ACHN (cell line): ENCODE measurements at regions not wholly inside any gene's neighbourhood (a gene's known extent, or its start where the extent isn't known, plus 50 kb on each side); places are given as distances from the start of the nearest gene placed in this dataset.

Source experiments
- DNase-seq: peaks from one replicate; pipeline ENCODE4 v3.0.0-alpha.2; 2015
- in situ Hi-C: cut with HindIII; loops from 2 replicates; pipeline ENCODE4 v1.10.0; 2017; ENCODE audit warnings: low sequenced_read_pairs, low pct_ligation_motif_present, low pct_unique_long_range_greater_than_20kb

DNA sequence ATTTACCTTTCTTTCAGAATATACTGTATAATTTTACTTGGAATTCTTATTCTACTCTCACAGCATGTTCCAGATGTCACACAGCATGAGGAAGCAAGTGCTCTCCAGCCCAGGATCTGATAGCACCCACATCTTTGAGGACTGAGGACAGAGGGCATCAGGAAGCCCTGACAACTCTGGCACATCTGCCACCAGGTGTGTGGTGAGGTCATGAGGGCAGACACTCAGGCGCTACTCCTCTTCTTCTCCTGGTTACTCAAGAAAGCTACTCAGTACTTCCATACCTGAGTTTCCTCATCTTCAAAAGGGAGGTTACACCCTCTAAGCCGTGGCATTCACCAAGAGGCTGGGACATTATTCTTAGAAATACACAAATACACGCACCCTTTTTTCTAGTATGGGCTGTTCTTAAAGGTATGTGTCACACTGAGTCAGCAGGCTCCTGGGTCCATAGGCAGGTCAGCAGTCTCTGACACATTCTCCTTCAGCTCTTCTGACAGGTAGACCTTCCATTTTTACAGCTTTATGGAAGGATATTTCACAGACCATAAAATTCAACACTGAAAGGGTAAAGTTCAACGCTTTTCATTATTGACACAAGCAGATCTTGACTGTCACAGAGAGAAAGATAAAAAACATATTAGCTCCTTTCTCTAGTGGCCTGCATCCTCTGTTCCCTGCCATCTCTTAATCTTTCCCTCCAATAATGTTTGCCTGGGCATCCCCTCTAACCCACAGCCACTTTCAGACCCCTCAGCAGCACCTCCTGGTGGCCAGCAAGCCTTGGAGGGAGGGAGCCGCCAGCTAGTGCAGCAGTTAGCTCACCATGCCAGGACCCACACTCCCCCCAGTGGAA, 103.2 kb upstream of the TJP1 start:
- peak; percentile 86 for DNase-seq
- in situ Hi-C loops = no loop called here

DNA sequence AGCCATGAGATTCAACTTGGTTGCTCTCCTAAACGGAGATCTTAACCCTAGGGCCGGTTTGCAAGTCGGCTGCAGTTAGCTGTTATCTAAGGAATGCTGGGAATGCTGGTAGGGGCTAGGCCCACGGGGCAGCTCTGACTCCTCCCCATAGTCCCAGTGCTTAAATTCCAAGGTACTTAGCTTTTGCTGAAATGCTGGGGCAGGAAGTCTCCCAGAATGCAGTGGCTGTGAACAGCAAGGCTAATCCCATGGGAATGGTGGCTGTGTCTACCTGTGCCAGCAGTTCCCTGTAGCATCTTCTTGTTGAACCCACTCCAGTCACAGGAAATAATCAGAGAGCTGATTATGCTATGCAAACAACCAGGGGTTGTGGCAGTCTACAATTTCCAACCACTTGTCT, 102.5 kb upstream of the TJP1 start:
- in situ Hi-C loops = no loop called here
- DNase-seq = peak; percentile 92

DNA sequence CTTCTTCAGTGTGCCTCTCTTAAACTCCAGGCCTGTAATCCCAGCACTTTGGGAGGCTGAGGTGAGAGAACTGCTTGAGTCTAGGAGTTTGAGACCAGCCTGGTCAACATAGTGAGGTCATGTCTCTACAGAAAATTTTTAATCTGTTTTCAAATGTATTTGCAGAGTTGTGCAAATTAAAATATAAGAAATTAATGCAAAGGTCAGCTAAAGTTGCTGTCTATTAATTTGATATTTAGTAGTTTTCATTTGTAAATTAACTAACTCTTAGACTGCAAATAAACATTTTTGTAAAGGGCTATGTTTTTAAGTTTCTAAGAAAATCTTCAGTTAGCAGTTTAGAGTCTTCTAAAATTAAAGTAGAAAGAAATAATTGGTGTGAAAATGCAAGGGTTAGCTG, 99.9 kb upstream of the TJP1 start:
- DNase-seq = no peak
- in situ Hi-C loops = no loop called here

DNA sequence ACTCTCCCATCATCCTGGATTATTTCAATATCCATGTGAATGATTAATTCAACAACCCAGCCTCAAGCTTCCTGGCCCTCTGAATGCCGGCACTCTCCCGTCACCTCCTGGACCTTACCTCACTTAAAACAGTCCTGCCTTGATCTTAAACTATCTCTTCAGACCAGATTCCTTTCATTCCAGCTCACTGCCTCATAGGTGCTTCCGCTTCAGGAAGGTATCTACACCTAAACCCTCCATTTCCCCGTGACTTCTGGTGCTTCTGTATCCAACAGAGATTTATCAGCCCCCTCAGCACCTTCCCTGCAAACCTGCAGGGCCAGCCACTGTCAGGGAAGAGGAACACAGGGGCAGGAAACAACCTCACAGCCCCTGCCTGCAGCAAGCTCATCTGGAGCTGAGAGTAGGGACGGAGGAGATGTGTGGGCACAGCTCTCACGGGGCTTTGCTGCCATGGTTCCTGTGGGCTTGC, 98.9 kb upstream of the TJP1 start:
- in situ Hi-C loops = no loop called here
- DNase-seq = peak; percentile 86

DNA sequence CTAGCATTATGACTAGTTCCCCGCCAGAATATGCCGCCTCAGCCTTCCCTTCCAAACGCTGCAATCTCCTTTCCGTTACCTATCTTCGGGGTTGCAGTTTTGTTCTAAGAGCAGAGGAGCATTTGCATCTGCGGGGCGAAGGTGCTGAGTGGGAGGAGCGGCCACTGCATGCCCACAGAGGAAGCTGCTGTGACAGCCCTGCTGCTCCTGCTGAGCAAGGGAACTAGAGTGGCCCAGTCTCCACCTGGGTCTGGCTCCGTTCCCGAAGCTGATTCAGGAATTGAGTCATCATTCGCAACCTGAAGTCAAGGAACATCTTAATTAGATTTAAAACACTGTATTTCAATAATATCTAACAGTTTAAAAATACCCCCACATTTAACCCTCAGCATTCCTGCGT, 98.2 kb upstream of the TJP1 start:
- peak; percentile 70 for DNase-seq
- in situ Hi-C loops = no loop called here

DNA sequence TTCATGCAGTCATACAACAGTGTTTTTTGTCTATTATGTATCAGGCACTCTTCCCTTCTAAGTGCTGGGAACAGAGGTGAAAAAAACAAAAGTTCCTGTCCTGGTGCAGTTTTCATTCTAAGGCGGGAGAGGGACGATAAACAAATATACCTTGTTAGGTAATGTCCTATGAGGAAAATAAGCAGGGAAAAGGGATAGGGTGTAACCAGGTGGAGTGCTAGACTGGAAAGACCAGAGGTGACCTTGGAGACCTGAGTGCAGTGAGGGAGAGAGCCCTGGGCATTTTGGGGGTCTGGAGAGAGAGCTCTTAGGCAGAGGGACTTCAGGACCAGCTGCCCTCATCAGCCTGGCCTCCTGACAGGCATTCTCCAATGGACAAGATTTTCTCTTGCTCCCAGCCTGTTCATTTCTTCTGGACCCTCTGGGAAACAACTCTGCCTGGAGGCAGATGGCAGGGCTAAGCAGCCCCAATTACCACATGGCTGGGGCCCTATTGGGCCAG, 97.2 kb upstream of the TJP1 start:
- in situ Hi-C loops = no loop called here

DNA sequence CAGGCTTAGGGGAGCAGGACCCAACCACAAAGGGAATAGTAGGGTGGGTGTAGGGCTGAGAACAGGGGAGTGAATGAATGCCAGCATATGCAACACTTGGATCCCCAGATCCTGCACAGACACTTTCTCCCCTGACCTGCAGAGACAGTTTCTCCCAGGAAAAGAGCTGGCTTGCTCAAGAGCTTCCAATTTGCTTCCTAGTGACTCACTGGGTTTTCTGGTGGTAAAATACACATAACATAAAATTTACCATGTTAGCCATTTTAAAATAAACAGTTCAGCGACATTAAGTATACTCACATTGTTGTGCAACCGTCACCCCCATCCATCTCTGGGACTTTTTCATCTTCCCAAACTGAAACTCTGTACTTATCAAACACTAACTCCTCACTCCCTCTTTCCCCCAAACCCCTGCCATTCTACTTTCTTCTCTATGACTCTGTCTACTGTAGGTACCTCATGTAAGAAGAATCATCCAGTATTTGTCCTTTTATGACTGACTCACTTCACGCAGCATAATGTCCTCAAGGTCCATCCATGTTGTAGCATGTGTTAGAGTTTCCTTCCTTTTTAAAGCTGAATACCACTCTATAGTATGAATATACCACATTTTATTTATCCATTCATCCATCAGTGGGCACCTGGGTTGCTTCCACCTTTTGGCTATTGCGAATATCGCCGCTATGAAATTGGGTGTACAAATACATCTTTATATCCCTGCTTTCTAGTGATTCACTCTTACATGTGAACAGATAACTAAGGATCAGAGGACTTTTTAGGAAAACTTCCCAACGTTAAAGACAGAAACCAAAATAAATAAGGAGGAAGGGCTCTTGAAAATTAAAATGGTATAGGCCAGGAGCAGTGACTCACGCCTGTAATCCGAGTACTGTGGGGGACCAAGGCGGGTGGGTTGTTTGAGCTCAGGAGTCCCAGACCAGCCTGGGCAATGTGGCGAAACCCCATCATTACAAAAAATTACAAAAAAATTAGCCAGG, 95.6 kb upstream of the TJP1 start:
- in situ Hi-C loops = no loop called here

More for the DNA sequence above, 97.2 kb upstream of the TJP1 start:
- DNase-seq = no peak

DNA sequence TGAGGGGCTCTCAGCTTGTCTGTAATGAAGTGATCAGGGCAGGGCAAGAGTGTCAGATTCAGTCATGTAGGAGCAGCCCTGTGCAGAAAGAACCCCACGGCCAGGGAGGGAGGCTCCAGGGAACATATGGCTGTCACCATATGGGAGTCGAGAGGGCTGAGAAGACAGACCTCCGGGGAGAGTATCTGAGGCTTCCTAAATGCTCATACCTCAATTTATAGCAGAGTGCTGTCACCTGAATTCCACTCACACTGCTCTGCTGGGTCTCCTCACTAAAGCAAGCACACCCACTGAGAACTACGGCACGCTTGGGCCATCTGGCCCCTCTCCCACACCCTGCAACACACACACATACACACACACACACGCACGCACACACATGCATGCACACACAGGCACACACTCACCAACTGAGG, 92.3 kb upstream of the TJP1 start:
- DNase-seq = no peak
- in situ Hi-C loops = no loop called here

More for the DNA sequence above, 95.6 kb upstream of the TJP1 start:
- DNase-seq = no peak

DNA sequence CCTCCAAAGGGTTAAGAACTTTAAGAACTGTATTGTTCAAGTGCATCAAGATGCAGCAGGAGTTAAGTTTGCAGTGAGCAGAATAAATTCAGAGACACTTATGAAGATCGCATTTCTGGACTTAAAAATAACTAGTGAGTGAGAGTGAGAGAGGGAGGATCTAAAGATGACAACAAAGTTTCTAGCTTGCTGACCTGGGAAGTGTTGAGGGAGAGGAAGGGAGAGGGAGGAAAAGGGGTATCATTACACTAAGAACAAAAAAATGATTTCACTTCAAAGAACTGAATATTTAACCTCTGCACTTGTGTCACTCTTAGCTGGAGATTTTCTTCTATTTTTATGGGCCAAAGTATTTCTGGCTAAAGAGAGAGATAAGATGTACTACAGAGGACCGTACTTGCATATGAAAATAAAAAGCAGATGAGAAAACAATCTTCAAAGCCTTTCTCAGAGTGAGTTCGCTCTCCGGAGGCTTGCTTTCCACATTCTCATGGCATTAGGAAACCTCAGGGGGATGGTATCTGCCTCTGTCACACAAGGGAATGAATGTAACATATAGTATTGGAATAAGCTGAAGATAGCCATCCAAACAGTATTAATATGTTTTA, 91.4 kb upstream of the TJP1 start:
- DNase-seq = no peak
- in situ Hi-C loops = no loop called here

DNA sequence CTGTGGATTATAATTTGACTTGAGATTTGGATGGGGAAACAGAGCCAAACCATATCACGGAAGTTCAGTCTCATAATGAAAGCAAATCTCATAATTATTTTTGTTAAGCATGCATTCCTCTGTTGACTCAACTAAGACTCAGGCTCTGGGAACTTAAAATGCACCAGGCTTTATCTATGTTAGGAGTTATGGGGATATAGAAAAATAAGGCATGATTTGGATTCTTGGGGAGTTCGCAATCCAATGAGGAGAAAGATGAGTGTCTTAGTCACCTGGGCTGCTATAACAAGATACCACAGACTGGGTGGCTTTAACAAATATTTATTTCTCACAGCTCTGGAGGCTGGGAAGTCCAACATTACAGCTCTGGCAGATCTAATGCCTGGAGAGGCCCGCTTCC, 89.4 kb upstream of the TJP1 start:
- in situ Hi-C loops = no loop called here
- no peak for DNase-seq

DNA sequence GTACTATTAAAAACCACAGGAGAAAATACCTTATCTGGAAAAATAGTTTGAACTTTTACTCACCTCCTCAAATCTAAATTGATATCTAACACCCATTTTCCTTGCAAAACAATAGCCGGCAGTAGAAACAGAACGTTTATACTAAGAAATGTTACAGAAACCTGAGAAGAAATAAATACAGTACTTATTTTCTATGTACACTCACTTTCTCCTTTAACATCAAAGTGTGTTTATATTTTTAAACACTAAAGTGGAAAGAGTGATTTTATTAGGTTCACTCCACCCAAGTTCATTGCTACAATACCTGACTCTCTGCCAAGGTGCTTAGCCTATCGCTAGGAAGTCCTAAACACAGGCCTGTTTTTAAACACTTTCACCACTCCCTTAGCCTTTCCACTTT, 87.8 kb upstream of the TJP1 start:
- DNase-seq = no peak
- in situ Hi-C loops = no loop called here

DNA sequence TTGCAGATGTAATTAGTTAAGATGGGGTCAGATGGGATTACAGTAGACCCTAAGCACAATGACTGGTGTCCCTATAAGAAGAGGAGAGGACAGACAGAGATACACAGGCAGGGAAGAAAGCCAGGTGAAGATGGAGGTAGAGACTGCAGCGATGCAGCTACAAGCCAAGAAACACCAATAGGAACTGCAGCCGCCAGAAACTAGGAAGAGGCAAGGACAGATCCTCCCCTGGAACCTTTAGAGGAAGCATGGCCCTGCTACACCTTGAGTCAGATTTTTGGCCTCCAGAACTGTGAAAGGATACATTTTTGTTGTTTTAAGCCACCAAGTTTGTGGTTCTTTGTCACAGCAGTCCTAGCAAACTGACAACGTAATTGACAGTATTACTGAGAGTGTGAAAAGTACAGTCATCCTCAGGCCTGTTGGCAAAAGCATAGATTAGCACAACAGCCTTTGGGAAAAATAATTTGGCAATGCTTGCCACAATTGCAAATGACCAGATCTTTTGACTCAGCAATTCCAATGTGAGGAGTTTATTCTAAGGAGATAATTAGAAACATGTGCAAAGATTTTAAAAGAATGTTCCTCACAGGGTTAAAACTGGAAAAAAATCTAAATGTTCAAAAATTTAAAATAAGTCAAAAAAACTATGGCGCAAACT, 82.6 kb upstream of the TJP1 start:
- no peak for DNase-seq
- in situ Hi-C loops = no loop called here

DNA sequence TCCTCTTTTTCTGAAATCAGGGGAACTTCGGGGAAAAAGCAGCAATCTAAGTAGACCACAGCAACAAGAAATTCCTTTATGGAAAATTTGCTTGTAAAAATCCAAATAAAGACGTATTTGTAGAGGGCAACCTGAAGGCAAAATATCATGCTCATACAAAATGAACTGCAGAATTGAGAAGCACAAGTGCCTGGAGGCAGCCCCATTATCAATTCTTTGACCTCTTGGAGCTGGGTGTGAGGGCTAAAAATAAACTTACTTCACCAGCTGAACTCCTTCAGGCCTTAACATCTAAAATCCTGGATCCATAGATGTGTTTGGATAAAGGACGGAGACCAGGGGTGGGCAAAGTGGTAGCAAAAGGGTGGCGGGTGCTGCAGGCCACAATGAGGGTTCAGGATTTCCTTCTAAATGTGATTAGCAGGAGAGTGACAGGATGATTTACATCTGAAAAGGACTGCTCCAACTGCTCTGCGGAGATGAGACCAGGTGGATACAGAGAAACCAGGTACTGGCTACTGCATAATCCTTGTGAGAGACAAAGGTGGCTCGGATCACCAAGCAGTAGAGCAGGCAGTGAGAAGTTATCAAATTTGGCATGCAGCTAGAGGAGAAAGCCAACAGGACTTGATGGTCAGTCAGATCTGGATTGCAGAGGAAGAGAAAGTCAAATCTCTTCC, 81.7 kb upstream of the TJP1 start:
- DNase-seq = no peak
- in situ Hi-C loops = no loop called here

DNA sequence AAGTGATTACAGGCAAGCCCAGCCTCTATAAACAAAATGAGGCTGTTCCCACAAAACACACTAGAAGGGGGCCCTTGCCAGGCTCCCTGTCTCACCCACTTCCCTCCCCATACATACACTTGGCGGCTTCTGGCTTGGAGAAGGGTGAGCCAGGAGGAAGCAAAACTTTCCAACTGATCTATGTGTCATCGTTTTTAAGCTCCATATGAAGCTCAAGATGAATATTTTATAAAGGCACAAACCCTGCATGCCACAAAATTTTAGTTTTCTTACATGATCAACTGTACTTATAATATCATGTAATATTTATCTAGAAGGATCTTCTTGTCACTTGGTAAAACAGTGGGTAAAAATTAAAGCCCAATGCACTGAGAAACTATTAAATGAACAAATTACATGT, 80.8 kb upstream of the TJP1 start:
- in situ Hi-C loops = no loop called here

DNA sequence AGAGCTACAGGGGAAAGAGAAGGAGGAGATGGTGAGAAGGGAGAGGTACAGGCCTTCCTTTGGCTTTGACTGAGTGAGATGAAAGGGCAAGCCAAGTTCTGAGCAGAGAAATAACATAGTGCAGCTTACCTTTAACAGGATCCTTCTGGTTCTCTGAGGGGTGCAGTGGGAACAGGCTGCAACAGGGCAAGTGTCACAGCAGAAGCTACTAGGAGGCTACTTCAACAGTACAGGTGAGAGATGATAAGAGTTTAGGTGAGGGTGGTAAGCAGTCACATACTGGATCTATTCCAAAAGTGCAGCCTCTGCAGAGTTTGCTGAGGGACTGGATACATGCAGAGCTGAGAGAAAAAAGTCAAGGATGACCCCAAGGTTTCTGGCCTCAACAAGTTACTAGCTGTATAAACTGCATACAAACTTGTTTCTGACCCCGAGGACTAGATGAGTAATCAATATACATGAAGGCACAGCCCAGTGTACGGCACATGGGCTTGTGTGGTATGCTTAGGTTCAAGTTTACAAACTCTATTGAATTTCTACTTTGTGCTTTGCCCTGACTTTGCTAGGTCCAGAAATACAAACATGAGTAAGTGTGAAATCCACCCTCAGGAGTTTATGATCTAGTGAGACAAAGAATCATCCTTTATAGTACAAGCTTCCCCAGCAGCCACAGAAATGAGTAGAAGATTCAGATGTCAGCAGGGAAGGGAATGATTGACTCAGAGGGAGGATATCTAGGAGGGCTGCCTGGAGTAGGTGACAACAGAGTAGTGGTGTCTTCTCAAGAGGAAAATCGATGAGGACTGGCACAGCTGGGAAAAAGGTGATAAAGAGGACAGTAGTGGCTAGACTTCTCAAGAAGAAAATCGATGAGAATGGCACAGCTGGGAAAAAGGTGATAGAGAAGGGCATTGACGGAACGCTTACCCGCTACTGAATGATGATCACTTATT, 78.2 kb upstream of the TJP1 start:
- in situ Hi-C loops = no loop called here
- no peak for DNase-seq

More for the DNA sequence above, 80.8 kb upstream of the TJP1 start:
- no peak for DNase-seq

DNA sequence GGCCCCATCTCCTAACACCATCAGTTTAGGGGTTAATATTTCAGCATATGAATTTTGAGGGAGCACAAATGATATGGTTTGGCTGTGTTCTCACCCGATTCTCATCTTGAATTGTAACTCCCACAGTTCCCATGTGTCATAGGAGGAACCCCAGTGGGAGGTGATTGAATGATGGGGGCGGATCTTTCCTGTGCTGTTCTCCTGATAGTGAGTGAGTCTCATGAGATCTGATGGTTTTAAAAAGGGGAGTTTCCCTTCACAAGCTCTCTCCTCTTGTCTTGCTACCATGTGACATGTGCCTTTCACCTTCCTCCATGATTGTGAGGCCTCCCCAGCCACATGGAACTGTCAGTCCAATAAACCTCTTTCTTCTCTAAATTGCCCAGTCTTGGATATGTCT, 73.8 kb upstream of the TJP1 start:
- in situ Hi-C loops = no loop called here

DNA sequence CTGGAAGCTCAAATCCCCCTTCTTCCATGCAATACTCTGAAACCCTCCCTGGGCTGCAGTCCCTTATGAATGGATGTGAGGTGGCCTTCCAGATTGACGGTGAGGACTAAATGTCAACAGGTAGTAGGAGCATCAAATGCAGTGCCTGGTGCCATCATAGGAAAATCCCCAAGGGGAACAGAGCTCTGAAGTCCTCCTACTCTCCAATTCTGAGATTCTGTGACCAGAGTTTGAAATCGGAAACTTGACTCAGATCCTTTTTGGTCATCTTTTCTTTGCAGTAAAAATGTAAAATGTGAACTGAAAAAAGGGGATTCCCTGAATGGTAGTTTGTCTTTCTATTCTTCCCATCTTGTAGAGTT, 68.8 kb upstream of the TJP1 start:
- in situ Hi-C loops = no loop called here
- no peak for DNase-seq

More for the DNA sequence above, 73.8 kb upstream of the TJP1 start:
- DNase-seq = no peak
